Left forelimb (tissue), 1 donor: ENCODE measurements at regions not wholly inside any gene's neighbourhood (a gene's known extent, or its start where the extent isn't known, plus 50 kb on each side); places are given as distances from the start of the nearest gene placed in this dataset.

Experiments used
- DNase-seq: peaks from one replicate; pipeline ENCODE4 v3.0.0-alpha.2; 2018; ENCODE audit warnings: low spot score

DNA sequence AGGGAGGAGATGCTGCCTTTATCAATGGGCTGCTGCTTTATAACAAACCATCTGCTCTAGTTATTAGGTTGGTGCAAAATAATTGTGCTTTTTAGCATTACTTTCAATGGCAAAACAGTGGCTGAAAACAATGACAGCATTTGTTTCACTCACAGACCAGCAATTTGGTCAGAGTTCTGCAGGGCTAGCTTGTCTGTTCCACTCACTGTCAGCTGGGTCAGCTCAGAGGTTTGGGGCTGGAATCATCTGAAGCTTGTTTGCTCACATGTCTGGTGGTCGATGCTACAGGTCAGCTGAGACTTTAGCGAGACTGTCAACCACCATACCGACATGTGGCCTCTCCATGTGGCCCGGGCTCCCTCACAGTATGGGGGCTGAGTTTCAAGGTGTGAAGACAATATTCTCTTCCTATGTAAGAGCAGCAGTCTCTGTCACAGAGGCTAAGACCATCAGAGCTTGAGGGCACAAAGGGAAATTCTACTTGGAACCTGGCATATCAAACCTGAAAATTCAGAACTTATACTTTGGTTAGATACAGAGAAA lies 81.3 kb upstream of the LIMCH1 start:
- DNase-seq: no peak

DNA sequence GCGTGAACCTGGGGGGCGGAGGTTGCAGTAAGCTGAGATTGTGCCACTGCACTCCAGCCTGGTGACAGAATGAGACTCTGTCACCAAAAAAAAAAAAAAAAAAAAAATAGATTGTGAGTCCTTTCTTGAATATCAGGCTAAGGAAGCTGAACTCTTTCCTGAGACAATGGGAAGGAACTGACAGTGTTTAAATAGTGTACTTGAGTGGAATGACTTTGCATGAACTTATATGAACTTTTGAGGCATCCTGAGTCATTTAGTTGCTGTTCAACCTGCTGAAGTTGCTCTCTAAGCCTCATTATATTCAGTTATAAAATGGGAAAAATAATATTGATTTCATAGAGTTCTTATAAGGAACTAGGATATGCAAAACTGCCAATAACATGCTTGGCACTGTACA lies 79.3 kb upstream of the LIMCH1 start:
- DNase-seq: no peak

DNA sequence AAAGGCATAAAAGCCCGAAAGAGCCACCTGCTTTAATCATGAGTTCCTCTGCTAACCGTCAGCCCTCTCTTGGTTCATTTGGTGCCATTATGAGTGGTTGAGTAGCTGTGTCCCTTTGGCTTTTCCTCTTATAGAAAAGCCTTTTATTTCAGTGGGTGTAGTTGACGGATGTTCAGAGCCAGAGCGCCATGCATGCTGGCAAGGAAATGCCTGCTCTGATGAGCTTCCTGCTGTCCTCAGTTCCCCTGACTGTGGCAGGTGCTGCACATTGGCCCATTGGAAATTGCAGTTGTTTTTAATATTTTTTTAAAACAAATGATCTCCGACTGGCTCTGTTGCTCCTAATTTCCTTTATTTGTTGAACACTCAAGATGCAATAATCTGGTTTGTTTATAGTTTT lies 77.3 kb upstream of the LIMCH1 start:
- no peak for DNase-seq

DNA sequence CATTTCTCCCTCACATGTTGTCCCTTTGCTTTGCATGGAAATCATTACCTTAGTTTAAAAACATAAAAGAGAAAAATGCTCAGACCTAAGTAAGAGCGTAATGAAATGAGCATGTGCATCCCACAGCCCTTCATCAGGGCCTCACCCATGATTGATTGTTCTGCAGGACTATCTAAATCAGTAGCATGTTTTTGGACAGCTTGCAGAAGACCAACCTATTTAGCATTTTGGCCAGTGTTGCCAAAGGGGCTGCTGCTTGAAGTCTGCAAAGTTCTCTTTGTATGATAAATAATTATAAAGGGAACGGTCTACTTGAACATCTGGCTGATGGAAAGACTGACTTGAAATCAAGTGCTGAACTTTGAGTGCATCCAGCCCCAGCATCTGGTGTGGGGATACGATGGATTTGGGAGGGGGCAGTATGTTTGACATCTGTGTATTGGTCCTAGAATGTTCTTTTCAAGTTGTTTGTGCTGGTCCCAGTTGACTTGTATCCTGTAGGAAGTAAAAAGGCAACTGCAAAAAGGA lies 76.1 kb upstream of the LIMCH1 start:
- no peak for DNase-seq

DNA sequence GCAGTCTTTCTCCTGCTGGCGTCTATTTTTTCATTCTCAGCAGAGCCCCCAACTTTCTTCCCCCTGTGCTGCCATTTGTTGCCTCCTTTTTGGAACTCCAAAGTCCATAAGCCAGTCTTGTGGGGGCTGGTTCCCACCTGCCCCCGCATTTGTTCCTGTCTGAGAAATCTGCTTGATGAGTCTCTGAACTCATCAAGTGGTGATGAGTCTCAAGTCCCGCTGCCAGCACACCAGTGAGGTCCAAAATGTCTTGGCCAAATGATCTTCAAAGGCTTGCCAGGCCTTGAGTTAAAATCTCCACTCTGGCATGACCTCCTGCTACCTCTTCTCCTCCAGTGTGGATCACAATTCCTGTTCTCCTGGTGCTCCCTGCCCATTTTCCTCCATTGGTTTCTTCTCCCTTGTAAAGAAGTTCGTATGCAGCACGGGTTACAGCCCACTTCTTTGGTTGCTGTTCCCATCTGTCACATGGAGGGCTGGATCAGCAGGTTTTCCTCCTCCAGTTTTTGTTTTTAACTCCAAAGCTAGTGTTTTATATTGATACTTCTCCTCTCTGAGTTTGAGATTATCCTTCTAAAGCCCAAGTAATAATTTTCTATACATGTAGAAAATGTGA lies 72.7 kb upstream of the LIMCH1 start:
- no peak for DNase-seq

DNA sequence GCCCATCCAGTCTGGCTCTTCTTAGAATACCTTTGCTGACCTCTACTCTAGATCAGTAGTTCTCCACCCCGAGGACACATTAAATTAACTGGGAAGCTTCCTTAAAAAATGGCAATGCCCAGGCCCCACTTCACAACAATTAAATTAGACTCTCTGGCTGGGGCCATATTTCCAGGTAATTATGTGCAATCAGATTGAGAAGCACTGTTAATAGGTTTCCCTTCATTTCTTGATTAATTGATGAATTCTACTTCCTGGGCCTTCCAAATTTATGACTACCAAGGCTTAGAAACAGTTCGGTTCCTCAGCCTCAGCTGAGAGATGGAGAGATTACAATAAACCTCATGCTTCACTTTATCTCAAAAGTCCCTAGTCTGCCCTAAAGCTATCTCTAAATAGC lies 71.7 kb upstream of the LIMCH1 start:
- no peak for DNase-seq

DNA sequence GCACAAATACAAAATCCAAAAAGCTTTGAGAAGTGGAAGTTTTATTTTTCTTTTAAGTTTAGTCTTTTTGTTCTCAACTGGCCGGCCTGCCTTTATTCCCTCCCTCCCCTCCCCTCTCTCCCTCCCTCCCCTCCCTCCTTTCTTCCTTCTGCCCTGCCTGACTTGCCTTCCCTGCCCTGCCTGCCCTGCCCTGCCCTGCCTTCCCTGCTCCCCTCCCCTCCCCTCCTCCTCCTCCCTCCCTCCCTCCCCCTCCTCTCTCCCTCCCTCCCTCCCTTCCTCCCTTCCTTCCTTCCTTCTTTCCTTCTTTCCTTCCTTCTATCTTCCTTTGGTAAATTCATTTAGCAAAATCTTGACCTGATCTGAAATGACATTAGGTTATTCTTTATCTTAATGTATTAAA lies 69.8 kb upstream of the LIMCH1 start:
- DNase-seq: no peak

DNA sequence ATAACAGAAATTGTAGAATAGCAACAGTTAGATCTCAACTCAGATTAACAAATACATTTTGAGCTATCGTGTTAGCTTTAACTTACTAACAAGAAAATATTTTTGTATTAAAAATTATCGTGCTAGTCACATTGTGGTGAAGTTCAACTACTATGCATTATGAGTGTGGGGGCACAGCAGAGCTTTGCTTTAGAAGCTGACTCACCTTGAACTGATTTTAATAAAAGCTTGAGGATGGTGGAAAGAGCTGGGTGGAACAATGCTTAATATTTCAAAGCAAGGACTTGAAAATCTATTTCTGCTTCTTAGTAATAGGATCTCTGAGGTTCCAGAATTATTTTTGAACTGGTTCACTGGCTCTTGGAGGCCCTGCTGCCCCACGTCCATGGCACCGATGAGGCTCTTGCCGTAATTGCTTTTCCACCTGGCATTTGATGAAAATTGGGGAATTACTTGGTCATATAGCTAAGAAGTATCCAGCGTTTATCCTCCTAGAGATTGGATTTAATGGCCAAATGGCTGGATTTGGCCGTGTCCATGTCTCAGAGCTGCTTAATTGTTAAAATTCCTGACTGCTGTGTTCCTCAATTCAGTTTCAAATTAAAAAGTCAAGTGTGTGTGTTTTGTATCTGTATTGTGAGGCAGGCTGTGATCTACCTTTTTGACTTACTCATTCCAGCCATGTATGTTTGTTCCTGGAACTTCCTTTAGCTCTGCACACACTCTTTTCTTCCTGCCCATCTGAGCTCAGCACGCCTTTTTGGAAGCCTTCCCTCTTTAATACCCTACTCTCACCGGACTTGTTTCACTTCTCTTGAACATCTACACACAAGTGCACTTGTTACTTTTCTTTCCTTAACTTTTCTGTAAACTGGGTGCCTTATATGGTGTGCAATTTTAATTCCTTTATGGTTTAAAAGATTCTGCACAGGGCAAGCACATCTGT lies 66.6 kb upstream of the LIMCH1 start:
- no peak for DNase-seq

DNA sequence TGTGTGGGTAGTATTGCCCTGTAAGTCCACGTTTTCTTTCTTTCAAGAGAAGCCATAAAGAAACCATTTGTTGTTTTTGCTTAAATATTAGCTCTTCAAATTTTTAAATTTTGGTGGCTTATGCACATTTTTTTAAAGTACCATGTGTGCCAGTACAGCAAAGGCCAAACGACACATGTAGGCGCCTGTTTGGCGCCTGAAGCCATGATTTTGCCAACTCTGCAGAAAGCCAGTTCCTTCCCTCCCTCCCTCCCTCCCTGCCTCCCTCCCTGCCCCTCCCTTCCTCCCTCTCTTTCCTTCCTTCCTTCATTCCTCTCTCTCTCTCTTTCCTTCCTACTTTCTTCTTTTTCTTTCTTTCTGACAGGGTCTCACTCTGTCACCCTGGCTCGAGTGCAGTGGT lies 65.9 kb upstream of the LIMCH1 start:
- no peak for DNase-seq

DNA sequence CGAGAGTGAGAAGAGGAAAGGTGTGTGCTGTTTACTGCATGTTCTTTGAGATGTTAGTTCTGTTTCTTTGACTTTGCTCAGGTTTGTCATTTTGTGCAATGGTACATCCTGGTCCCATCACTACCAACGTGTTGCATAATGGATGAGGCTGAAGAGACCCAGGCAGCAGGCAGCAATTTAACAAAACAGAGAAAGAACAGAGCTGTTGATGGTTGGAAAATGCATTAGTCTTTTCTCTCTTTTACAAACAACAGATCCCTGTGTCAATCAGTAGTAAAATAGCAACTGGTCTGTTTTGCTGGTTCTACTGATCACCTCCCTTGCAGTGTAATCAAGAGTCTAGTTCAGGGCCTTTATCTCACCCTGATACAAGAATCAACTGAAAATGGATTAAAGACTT lies 64.8 kb upstream of the LIMCH1 start:
- DNase-seq: no peak

DNA sequence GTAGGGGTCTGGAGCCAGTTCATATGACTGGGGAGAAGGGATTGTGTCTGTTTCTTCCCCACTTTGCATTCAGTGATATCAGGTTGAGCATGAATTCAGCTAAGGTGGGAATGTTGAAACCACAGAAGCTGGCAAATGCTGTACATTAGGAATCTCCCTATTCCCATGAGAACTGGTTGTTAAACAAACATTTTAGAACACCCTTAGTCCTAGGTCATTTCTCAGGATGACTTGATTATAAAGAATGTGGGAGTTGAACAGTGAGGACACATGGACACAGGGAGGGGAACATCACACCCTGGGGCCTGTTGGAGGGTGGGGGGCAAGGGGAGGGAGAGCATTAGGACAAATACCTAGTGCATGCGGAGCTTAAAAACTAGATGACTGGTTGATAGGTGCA lies 62.6 kb upstream of the LIMCH1 start:
- no peak for DNase-seq

DNA sequence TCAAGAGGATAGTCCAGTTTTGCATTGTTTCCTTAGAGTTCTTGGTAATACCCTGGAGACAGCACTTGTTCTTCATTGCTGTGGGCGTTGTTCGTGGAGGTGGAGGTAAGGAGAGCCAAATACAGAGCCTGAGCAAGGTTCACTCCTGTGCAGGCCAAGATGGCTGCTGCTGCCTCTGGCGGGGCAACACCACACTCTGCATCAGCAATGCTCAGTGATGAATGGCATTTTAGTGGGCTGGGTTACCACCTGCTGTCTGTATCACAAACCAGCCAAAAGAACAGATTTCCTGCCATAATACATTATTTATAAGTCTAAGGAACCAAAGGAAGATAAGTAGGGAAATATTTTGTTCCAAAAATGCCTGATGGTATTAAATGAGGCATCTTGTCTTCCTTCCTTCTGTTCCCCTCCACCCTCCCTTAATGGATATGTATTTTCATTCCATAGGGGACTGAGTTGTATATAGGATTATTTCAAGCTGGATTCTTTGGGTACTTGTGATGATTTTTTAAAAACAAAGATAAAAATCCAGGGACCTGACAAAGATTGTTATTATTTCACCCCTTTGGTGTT lies 61.6 kb upstream of the LIMCH1 start:
- no peak for DNase-seq

DNA sequence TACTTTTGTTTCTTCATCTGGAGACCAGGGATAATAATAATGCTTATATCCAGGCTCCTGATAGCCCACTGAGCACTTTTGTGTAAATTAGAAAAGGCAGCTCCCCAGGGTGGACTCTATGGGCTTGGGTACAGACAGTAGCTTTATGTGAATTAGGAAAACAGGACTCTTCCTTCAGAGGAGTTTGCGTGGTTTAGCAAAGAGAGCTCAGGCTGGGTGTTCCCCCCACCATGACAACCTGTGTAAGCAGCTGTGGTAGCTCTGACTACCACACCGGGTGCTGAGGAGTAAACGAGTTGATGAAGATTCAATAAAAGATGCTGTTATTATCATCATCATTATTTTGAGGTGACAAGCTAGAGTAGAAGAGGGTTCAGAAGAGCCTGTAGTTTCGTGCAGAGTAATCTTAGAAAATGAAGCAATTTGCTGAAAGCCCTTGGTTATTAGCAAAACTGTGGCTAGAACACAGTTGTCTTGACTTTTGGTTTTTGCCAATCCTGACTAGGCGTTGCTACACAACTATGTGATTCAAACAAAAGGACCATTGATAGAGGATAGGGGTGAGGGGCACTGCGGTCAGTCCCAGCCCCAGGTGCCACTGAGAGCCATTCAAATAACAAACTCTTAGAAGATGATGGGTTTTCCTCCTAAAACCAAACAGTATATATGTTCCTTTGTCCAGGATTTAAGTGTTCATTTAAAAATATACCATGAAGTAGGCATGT lies 60.6 kb upstream of the LIMCH1 start:
- DNase-seq: no peak

DNA sequence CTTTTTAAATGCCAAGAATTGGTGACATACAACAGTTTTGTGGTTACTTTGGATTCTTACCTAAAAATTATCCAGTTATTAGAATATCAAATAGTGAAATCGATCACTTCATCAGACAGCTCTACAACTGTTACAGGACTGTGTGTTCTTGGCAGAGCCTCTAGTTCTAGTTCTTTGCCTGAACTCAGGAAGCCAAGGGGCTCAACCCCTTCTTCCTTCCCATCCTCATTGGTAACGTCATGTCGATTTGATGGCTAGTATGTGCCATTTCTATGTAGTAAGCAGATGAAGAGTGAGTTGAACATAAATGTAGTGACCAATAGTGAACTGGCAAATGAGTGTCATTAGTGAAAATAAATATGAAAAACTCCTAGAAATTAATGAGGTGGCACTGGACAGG lies 59.4 kb upstream of the LIMCH1 start:
- no peak for DNase-seq

DNA sequence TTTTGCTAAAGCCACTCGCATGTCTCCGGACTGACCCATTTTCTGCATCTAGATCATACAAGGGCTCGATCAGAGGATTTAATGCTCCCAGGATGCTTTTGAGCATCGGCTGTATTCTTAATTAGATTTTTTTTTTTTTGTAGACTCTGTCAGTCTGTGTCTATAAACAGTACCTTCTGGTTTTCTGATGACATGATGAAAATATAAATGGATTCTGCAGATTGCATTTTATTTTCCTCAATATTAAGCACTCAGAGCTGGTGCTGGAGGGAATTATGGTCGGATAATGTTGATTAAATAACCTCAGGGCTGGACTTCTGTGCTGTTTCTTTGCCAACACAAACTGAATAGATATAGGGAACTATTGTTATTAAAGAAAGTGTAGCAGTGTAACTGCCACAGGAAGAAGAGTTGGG lies 57.1 kb upstream of the LIMCH1 start:
- DNase-seq: no peak

DNA sequence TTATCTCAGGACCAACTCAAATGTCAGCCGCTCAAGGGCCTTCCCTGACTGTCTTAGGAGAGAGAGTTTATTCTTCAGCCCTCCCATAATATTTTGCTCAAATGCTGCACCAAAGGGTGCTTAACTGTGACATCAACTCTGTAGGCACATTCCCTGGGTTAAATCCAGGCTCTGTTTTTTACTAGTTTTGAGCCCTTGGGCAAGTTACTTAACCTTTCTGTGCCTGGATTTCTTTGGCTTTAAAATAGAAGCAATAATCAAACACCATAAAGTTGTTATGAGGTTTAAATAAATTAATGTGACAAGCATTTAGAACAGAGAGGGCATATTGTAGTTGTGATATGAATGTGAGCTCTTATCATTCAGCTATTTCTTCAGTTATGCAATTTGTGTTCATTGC lies 54.2 kb upstream of the LIMCH1 start:
- DNase-seq: no peak

DNA sequence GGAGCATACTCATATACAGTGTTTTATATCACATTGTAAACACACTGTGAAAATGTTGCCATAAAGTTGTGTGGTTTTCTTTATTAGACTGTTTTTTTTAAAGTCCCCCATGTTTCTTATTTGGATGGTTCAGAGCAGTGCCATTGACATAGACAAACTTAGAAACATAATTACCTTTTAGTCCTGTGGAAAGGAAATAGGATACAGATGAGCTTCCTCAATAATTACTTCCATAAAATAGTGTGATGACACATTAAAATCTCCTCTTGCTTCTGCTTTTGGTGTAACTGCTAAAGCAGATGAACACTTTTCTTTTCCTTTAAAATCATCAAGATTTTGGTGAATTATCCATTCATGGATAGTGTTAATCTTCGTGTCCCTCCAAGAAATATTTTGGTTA lies 52.9 kb upstream of the LIMCH1 start:
- DNase-seq: no peak

DNA sequence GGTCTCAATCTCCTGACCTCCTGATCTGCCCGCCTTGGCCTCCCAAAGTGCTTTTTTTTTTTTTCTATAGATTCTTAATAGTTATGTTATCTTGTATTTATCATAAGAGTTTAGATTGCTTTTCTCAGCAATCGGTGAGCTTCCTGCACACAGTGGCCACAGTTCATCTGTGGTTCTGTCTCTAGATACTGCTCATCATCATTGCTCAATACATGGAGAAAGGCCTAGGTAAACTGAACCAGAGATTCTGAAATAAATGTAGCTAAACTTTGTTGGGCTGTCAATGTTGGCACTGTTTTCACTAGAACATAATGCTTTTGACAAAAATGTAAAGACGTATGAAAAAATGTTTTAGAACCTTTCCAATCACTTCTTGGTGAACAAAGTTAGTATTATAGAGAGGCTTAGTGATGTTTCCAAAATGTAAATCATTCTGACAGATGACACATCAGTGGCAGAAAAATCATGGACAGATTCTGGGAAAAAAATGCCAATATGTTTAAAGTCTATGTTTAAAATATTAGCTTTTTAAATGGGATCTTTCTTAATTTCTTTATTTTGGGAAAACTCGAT lies 50.0 kb upstream of the LIMCH1 start:
- no peak for DNase-seq
